Astrocyte of the hippocampus (primary cell): ENCODE measurements at regions not wholly inside any gene's neighbourhood (a gene's known extent, or its start where the extent isn't known, plus 50 kb on each side); places are given as distances from the start of the nearest gene placed in this dataset.
"Not testable (repeated sequence)": the region's sequence is repeated elsewhere in the genome, so short reads cannot be mapped to it uniquely, and the experiment has no call there.

Experiments used
- DNase-seq: peaks from one replicate; pipeline ENCODE4 v3.0.0; 2011; ENCODE audit warnings: low read depth, low spot score

DNA sequence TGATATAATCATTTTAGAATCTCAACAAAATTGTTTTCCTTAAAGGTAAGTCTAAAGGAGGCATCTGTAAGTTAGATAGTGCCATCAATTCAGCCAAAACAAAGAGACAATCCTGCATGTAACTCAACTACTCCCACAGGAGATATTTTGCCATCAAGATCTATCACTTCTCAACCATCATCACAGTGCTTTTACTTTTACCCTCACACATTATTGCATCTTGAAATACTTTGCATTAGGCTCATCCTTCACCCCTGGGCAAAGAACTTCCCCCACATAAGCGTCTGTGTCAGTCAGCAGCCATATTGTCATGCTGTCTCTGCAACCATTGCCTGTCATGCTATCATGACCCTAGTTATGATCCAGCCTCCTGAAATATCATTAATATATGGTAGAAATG is 54.9 kb upstream of the NLGN1 start:
- no peak for DNase-seq

DNA sequence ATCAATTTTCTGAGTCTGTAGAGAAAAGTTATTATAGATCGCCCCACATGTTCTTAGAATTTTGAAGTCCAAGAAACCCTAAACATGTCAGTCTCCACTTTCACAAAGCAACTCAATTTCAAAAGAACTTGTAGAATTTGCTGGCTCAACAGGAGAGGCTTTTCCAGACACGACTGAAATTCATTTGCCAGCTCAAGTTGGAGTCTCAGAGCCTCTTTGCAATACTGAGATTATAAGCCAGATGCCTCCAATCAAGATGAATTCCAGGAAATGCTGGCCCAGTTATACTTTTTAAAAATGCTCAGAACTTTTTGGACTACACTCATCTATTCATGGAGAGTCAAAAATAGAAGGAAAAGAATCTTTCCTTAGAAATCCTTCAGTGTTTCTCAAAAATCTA is 56.9 kb upstream of the NLGN1 start:
- no peak for DNase-seq

DNA sequence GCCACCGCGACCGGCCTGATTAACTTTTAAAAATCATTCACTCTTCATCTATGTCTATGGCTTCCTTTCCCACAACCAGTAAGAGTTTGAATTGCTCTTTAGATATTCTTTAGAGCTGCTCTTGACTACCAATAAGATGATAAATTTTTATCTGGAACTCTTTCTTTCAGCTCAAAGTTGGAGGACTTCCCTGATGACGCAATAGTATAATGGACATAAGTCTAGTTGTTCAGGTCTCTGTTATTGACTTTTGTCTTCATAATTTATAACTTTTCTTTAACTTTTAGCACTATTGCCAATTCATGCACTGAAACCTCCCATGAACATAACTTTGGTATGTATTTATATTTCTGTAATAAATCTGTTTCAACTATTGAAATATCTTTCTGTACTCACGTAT is 61.3 kb upstream of the NLGN1 start:
- no peak for DNase-seq

DNA sequence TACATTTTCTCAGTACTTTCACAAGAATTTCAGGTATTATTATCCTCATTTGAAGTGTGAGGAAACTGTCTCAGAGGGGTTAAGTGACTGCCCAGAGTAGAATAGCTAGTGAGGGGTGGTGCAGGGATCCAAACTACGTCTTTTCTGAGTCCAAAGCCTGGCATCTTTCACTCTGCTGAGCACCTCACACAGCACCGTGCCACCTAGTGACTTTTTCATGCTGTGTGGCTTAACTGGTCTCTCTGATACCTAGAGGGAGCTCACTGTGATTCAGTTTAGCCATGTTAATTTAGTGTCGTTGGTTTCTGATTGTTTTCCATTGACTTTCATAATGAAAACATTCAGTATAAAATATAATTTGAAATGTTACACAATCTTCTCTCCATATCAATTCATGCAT is 91.4 kb upstream of the NLGN1 start:
- DNase-seq = no peak

DNA sequence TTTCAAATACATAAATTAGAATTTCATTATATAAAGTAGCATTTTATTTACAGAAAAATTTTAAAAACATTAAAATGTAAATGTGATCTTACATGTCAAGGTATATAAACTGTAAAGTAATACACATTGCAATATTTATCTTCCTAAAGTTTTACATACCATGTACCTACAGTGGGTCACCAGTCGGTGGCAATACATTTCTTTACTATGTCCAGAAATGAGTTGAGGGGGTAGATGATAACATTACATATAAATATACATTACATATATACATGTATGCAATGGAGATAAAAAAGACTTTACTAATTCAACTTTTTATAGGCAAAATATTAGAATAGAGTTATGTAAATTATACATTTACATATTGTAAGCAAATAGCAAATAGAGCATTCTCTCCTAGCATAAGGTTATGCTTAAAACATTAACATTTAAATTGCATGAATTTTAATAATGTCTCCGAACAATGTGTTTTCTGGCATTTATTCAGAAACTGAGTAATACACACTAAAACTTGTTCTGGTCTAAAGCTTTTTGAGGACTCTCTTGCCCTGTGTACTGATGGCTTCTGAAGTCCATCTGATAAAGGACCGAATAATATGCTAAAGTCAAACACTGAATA is 93.3 kb upstream of the NLGN1 start:
- DNase-seq = no peak

DNA sequence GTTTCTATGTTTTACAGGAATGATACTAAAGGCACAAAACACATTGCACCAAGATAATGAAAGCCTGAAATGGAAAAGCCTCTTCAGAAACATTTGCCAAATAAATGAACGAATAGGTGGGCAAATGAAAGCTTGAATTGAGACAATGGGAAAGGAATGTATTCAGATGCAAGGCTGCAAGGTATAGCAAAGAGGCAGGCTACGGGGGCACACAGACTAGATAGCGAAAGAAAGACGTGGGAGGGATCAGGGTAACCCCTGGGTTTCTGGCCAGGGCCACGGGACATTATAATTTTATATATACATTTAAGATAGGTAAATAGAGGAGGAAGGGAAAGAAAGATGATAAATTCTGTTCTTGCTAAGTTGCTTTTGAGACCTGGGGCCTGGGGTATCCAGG is 95.9 kb upstream of the NLGN1 start:
- no peak for DNase-seq

DNA sequence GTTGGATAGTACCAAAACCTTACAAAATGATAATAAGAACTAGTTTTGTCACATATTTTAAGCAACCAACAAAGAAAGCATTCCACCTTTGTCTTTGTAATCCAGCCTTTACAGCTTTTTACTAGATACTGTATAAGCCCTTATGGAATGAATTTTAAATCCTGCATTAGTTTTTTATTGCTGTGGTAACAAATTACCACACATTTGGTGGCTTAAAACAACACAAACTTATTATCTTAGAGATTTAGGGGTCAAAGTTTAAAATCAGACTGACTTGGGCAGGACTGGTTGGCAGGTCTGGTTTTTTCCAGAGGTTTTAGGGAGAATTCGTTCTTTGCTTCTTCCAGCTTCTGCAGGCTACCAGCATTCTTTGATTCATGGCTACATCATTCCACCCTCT is 108.5 kb upstream of the NLGN1 start:
- DNase-seq = no peak

DNA sequence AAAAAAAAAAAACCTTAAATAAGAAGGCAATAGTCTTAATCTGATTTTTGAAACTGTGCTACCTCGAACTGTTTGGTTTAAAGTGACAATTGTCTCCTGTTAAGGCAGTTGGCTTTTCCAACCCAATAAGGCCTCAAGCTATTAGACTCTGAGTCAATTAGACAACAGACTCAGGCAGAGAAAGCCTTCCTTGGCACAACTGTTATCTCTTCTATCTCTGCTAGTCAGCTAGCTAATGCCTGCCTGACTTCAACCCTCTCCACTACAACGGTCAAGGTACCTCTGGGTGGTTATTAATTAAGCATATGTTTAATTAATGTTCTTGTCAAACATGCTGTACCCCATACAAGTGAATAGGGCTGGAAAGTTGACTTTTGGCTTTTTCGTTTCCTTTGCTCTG is 110.2 kb upstream of the NLGN1 start:
- DNase-seq = no peak

DNA sequence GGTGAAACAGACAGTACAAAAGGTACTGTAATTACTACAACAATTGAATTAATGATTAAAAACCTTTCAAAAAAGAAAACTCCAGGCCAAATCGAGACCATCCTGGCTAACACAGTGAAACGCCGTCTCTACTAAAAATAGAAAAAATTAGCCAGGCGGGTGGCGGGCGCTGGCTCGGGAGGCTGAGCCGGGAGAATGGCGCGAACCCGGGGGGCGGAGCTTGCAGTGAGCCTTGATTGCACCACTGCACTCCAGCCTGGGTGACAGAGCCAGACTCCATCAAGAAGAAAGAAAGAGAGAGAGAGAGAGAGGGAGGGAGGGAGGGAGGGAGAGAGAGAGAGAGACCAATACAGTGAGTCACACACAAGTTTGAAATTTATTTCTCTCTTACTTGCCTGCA is 111.0 kb upstream of the NLGN1 start:
- not testable (repeated sequence) for DNase-seq

DNA sequence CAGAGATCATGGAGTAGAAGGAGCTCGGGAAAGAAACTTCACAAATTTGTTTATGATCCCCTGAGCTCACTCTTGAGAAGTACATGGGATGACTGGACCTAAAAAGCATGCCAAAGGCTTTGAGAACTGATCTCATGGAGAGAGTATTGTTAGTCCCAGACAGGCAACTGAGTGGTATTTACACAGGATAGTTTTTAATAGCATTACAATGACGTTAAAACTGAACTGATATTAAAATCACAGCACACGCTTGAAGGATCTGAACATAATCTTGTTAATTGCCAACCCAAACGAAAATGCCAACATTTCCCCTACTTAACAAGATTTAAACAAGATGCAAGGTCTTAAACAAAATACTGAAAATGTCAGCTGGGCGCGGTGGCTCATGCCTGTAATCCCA is 113.2 kb upstream of the NLGN1 start:
- DNase-seq = no peak

DNA sequence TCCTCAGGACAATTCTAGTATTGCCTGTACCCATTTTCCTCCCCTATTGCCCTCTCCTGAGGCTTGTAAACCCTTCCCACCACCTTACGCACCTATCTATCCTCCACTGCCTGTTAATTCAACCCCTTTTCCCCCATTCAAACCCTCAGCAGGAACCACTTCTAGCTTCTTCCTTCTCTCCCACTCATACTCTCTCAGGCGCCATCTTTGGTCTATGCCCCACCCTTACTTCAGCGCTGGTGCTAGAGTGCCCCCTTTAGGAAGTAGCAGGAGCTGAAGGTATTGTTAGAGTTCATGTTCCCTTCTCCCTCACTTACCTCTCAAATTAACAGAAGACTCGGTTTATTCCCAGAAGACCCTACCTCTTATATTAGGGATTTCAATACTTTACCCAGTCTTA is 121.8 kb upstream of the NLGN1 start:
- DNase-seq = no peak

DNA sequence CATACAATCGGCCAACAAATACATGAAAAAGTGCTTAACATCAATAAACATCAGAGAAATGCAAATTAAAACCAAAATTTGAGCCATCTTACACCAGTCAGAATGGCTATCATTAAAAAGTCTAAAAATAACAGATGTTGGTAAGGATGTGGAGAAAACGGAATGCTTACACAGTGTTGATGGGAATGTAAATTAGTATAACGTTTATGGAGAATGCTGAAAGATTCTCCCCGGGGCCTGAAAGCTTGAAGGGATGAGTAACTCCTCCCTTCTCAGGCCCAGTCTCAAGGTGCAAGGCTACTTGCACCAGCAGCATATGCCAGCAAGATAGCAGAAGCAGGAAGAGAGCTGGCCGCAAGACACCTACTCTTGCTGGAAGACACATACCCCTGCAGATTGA is 123.7 kb upstream of the NLGN1 start:
- no peak for DNase-seq

DNA sequence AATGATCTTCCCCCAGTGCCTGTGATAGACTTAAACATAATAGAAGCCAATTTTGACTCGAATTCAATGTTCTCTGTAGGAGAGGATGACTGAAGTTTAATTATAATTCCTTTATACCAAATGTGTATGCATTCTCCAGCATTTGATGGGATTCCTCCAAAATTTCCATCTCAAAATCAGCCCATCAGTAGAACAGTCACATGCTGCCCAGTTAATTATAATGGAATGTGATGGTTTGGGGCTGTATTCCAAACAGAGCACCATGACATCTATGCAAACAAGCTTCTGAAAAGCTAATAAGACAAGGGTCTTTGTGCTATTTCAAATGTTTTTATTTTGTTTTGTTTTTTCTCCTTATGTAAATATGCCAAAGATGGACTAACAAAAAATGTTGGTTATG is 127.7 kb upstream of the SPATA16 start:
- DNase-seq = peak; percentile 33

DNA sequence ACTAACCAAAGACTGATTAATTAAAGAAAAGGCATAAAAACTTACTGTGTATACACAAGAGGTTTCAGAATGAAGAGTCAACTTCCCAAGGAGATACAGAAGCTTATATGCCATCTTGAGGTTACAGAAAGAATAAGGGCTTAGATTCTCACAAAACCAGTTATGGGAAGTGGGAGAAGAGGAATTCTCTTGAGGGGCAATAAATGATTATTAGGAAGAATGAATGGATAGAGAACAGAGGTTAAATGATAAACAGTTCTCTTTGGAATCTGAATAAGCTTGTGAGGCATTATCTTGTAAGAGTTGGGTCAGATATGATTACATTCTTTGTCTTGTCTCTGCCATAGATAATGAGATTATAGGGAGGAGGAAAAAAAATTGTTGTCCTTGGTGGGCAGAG is 126.7 kb upstream of the SPATA16 start:
- no peak for DNase-seq

DNA sequence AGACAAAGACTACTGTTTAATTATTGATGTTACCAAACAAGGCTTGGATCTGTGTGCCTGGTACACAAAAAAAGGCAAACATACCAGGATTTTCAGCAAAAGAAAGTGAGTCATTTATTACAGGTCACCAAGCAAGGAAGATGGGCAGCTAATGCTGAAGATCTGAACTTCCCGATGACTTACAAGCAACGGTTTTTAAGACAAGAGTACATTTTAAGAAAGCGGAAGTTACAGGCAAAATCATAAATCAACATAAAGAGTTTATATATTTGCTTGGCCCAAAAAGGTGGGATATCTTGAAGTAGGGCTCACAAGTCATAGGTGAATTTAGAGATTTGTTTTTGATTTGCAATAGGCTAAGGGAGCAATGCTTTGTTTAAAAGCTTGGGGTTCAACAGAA is 125.4 kb upstream of the SPATA16 start:
- no peak for DNase-seq

DNA sequence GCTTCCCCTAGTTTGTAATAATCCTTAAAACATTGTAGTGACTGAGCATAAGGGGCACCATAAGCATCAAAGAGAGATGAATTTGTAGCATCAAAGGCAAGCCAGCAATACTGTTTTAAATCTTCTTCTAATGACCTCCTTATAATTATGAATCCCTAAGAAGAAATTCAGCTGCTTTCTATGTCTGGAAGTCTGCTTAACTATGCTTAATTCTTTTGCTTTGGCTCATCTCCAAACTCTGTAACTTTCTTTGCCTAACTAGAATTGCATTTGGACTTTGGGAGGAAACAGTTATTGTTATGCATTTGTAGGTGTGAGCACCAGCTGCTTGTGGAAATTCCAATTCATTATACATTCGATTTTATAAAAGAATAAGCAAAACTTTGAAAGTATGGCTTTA is 117.7 kb upstream of the SPATA16 start:
- DNase-seq = peak; percentile 3

DNA sequence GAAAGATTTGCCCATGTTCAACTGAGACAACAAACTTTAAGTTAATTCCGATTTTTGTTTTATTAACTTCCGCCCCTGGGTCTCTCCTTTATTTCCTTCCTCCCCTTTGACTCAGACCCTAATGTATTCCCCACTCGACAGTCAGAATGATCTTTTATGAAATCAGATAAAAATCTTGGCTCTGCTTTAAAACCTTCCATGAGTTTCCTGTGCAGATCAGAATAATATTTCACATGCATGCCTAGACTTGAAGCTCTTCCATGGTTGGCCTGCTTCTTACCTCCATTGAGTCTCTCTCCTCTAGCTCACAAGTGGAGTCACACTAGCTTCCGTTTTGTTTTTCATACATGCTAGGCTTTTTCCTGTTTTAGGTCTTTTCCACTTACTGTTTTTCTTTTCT is 116.8 kb upstream of the SPATA16 start:
- DNase-seq = no peak

DNA sequence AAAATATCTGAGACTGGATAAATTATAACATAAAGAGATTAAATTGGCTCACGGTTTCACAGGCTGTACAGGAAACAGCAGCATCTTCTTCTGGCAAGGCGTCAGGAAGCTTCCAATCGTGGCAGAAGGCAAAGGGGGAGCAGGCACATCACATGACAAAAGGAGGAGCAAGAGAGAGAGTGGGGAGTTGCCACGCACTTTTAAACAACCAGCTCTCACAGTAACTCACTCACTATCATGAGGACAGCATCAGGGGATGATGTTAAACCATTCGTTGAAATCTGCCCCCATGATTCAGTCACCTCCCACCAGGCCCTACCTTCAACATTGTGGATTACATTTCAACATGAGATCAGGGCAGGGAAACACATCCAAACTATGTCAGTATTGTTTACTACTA is 114.5 kb upstream of the SPATA16 start:
- DNase-seq = no peak

DNA sequence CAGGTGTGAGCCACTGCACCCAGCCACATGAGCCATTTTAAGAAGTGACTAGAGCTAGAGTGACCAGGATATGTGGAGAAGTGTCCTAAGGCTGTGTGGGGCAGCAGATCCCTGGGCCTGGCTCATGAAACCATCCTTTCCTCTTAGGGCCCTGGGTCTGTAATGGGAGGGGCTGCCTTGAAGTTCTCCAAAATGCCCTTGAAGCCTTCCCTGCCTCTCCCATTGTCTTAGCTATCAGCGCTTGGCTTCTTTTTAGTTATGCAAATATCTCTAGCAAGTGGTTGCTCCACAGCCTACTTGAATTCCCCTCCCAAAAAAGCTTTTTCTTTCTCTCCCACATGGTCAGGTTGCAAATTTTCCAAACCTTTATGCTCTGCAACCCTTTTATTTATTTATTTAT is 112.4 kb upstream of the SPATA16 start:
- no peak for DNase-seq

DNA sequence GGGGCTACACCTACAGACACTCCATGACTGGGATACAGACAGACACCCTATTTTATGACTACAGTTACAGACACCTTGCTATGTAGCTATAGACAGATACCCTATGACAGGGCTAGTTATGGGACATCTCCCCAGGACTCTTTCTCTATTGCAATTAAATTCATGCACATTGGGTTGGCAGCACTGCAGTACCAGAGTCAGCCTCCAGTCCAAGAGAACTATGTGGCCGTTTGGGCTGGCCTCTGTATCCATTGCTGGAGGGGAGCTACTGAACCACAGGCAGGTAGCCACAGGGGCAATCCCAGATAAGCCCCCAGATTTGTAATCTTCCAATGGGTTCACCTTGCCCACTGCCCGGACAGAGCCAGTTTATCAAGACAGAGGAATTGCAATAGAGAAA is 108.4 kb upstream of the SPATA16 start:
- DNase-seq = no peak

DNA sequence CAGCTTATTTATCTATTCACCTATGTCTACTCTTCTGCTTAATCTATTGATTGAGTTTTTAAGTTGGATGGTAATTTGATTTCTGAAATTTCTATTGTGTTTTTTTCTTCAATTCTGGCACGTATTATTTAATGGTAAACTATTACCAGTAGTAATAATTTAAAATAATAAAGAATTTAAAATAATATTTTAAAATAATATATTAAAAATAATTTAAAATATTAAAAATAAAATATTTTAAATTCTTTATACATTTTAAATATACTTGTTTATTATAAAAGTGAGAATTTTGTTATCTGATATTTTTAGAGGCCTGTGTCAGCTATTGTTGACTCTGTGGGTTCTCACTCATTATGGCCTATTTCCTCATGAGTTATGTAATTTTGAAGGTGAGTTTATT is 100.7 kb upstream of the SPATA16 start:
- DNase-seq = no peak

DNA sequence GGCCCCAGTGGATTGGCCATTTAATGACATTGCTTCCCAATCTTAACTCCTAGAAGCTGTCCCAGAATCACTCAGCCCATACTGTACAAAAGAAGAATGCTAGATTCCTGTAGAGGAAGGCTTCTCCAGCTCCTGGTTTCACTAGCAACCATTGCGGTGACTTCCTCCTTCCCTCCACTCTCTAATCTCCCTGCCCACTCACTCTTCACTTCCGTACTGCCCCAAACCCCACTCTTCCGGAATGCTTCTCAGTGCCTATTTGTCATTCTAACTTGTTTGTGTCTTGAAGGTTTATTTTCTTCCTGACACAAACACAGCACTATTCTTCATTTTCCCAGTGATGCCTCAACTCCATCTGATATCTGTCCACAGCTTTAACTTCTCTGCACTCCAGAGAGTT is 97.1 kb upstream of the SPATA16 start:
- DNase-seq = no peak

DNA sequence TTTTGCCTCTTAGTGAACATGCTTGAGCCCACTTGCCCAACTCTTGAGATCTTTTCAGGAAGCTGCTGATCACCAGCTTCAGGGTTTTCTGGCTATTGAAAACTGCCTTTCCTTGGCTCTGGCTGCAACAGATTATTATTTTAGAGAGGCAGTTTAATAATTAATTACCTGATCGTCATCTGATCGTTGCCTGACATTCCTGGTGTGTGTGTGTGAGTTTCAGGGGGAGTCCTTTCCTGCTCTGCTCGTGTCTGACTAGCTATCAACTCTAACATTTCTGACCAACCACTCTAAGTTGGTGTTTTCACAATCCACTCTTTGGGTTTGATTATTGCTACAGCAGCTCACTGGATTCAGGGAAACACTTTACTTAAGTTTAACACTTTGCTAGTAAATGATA is 84.3 kb upstream of the SPATA16 start:
- DNase-seq = no peak

DNA sequence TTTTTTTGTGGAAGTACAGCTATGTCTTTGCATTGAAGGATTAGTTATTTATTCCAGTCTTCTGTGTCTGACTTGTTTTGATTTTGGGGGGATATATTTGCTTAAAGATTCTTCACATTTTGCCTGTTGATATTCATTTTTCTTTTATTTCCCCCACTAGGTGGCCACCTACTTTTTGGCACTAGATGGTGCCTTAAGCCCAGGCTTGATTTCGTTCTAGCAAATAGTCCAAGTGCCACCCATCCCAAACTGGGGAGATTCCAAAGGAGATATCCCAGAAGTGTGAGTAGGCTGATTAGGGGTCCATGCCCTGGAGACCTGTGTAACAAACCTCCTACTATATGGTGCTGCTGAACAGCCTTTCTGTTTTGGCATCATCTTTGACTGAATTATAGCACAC is 80.0 kb upstream of the SPATA16 start:
- DNase-seq = peak; percentile 5

DNA sequence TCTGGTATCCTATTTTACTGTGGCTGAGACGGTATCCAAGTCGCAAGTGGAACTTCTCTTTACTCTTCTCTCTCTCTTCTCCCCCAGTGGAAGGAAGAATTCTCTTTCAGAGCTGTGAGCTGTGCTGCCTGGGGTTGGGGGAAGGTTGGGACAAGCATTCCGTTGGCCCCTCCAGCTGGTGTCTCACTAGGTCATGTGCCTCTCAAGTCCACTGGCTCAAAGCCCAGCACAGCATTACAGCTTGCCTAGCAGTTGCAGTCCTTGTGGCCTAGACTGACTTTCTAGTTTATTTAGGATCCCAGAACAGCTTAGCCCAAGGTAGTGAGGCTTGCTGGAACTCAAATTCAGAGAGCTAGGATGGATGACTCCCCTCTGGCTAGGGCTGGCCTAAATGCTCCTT is 76.1 kb upstream of the SPATA16 start:
- DNase-seq = peak; percentile 15
